Activated naive CD8-positive, alpha-beta T cell treated with anti-CD3 and anti-CD28 coated beads, Interleukin-2, amount 50 U/mL, for 24 hours (primary cell): ENCODE measurements at regions not wholly inside any gene's neighbourhood (a gene's known extent, or its start where the extent isn't known, plus 50 kb on each side); places are given as distances from the start of the nearest gene placed in this dataset.
"Not testable (repeated sequence)": the region's sequence is repeated elsewhere in the genome, so short reads cannot be mapped to it uniquely, and the experiment has no call there.

Experiments used
- ATAC-seq: fragments of 150-1000 bp; cut with Tn5 transposase; one replicate; pipeline ENCODE4 v1.10.0; 2021
- DNase-seq: peaks from one replicate; pipeline ENCODE4 v3.0.0; 2021
- H3K27ac Mint-ChIP-seq: one replicate; pipeline ENCODE4 v1.8.0; 2021; ENCODE audit warnings: mild to moderate bottlenecking, mixed read lengths
- H3K27me3 Mint-ChIP-seq: one replicate; pipeline ENCODE4 v1.8.0; 2021; ENCODE audit warnings: mixed read lengths
- H3K36me3 Mint-ChIP-seq: one replicate; pipeline ENCODE4 v1.8.0; 2021; ENCODE audit warnings: low read depth, mixed read lengths
- H3K4me1 Mint-ChIP-seq: one replicate; pipeline ENCODE4 v1.8.0; 2021; ENCODE audit warnings: mixed read lengths
- H3K4me3 Mint-ChIP-seq: one replicate; pipeline ENCODE4 v1.8.0; 2021; ENCODE audit warnings: mild to moderate bottlenecking, moderate library complexity, mixed read lengths
- H3K9me3 Mint-ChIP-seq: one replicate; pipeline ENCODE4 v1.8.0; 2021; ENCODE audit warnings: mixed read lengths

- H3K27ac Mint-ChIP-seq = no peak overlapping the region
- H3K4me1 Mint-ChIP-seq = no peaks in the 10 kb centered on the region
- no peaks in the 10 kb centered on the region for H3K36me3 Mint-ChIP-seq
- ATAC-seq (no peak), DNase-seq (no peak)
- H3K4me3 Mint-ChIP-seq = no peak overlapping the region
- peaks cover 26% of the 10 kb centered on the region for H3K27me3 Mint-ChIP-seq
- H3K9me3 Mint-ChIP-seq = peaks cover 14% of the 10 kb centered on the region
Measured at GRCh38 chr22:48931452-48931851, 896.2 kb downstream of the BRD1 start.

- Mint-ChIP-seq H3K4me3 (no peak overlapping the region), H3K36me3 (no peaks in the 10 kb centered on the region), H3K27me3 (peaks cover 24% of the 10 kb centered on the region), H3K9me3 (peaks cover 2% of the 10 kb centered on the region), H3K4me1 (no peaks in the 10 kb centered on the region), H3K27ac (no peak overlapping the region)
- ATAC-seq (no peak), DNase-seq (no peak)
Measured at GRCh38 chr22:48929276-48929790, 898.3 kb downstream of the BRD1 start.

- H3K36me3 Mint-ChIP-seq = no peaks in the 10 kb centered on the region
- no peak overlapping the region for H3K4me3 Mint-ChIP-seq
- peaks cover 32% of the 10 kb centered on the region for H3K27me3 Mint-ChIP-seq
- no peak for DNase-seq
- no peak overlapping the region for H3K27ac Mint-ChIP-seq
- H3K4me1 Mint-ChIP-seq = no peaks in the 10 kb centered on the region
- H3K9me3 Mint-ChIP-seq = no peaks in the 10 kb centered on the region
- no peak for ATAC-seq
Measured at GRCh38 chr22:48927591-48927990, 900.1 kb downstream of the BRD1 start.

DNA sequence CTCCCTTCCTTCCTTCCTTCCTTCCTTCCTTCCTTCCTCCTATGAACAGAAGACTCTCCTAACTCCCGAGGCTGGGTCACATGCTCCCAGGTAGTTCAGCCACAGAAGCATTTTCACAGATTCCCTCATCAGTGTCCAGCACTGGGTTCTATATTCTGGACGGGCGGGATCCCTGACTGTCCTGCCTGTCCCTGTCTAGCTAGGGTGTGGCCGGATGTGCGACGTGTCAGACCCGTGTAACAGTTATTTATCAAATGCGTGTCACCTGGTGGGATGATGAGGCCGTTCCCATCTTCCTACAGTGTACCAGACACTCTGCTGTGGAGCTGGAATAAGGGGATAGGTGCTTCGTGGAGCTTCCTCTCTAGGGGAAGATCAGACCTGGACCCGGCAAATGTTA, 901.0 kb downstream of the BRD1 start:
- Mint-ChIP-seq H3K36me3 (no peaks in the 10 kb centered on the region), H3K4me3 (no peak overlapping the region), H3K27ac (no peak overlapping the region), H3K27me3 (peaks cover 32% of the 10 kb centered on the region), H3K9me3 (no peaks in the 10 kb centered on the region), H3K4me1 (no peaks in the 10 kb centered on the region)
- ATAC-seq = no peak
- no peak for DNase-seq

DNA sequence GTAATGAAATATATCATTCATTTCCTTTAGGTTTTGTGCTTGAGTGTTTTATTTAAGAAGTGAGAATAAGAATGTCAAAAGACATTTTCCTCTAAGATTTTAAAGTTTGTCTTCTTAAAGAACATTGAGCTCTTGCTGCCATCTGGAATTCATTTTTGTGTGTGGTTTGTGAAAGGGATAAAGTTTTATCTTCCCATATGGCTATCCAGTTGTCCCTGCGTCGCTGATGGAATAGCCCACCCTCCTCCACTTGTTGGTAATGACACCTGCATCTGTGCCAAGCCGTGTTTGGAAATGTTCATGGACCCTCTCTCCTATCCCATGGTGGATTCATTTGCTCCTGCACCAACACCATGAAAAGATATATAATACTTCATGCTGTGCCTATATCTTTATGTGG, 901.5 kb downstream of the BRD1 start:
- no peaks in the 10 kb centered on the region for H3K9me3 Mint-ChIP-seq
- no peak overlapping the region for H3K4me3 Mint-ChIP-seq
- H3K27me3 Mint-ChIP-seq = peaks cover 35% of the 10 kb centered on the region
- DNase-seq (no peak), ATAC-seq (no peak)
- no peaks in the 10 kb centered on the region for H3K4me1 Mint-ChIP-seq
- H3K27ac Mint-ChIP-seq = no peak overlapping the region
- H3K36me3 Mint-ChIP-seq = no peaks in the 10 kb centered on the region

GRCh38 chr22:48925450-48925849, 902.2 kb downstream of the BRD1 start:
- Mint-ChIP-seq H3K27me3 (peaks cover 35% of the 10 kb centered on the region), H3K4me1 (no peaks in the 10 kb centered on the region), H3K9me3 (no peaks in the 10 kb centered on the region), H3K4me3 (no peak overlapping the region), H3K36me3 (no peaks in the 10 kb centered on the region), H3K27ac (no peak overlapping the region)
- ATAC-seq = no peak
- DNase-seq = no peak

GRCh38 chr22:48923996-48924395, 903.7 kb downstream of the BRD1 start:
- Mint-ChIP-seq H3K4me3 (no peak overlapping the region), H3K27me3 (peaks cover 36% of the 10 kb centered on the region), H3K36me3 (no peaks in the 10 kb centered on the region), H3K9me3 (no peaks in the 10 kb centered on the region), H3K4me1 (no peaks in the 10 kb centered on the region), H3K27ac (no peak overlapping the region)
- DNase-seq = no peak
- ATAC-seq = no peak

DNA sequence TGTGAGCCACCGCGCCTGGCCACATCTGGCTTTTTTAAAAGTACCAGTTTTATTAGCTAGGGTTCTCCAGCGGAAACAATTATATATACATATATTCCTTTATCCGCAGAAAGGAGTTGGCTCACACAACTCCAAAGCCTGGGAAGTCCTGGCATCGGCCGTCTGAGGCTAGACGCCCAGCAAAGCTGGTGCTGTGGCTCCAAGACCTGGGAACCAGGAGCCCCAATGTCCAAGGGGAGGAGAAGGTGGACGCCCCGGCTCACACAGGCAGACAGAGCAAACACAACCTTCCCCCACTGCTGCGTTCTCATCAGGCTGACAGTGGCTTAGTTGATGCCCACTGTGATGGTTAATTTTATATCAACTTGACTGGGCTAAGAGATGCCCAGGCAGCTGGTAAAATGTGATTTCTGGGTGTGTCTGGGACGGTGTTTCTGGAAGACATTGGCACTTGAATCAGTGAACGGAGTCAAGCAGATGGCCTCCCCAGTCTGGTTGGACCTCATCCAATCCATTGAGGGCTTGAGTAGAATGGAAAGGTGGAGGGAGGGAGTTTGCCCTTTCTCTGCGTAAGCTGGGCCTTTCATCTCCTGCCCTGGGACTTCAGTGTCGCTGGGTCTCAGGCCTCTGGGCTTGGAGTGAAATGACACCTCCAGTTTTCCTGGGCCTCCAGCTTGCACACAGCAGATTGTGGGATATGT, 904.4 kb downstream of the BRD1 start:
- H3K4me1 Mint-ChIP-seq = no peaks in the 10 kb centered on the region
- ATAC-seq = no peak
- H3K27ac Mint-ChIP-seq = no peak overlapping the region
- H3K36me3 Mint-ChIP-seq = no peaks in the 10 kb centered on the region
- peaks cover 36% of the 10 kb centered on the region for H3K27me3 Mint-ChIP-seq
- H3K9me3 Mint-ChIP-seq = no peaks in the 10 kb centered on the region
- no peak overlapping the region for H3K4me3 Mint-ChIP-seq
- no peak for DNase-seq

DNA sequence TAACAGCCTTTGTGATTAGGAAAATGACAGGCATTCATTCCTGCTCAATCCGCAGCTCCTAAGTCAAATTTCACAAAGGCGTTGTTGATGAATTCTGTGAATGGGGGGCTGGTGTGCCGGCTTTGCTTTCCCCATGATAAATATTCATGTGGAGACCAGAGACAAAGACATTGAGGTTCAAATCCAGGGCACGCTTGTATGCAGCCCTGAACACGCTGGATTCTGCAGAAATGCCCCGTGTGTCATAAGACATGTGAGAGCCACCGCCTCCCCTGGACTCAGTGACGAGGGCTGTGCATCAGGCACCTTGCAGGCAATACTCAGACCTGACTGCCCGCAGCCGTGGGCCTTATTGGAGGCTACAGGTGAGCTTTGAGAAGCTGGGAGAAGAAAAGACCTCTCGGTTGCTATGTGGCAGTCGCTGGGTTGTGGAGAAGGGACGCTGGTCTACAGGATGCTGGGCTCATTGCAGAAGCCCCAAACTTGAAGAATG, 906.2 kb downstream of the BRD1 start:
- H3K36me3 Mint-ChIP-seq = no peaks in the 10 kb centered on the region
- no peaks in the 10 kb centered on the region for H3K9me3 Mint-ChIP-seq
- no peak for DNase-seq
- peaks cover 45% of the 10 kb centered on the region for H3K27me3 Mint-ChIP-seq
- no peaks in the 10 kb centered on the region for H3K4me1 Mint-ChIP-seq
- H3K4me3 Mint-ChIP-seq = no peak overlapping the region
- H3K27ac Mint-ChIP-seq = no peak overlapping the region
- no peak for ATAC-seq

DNA sequence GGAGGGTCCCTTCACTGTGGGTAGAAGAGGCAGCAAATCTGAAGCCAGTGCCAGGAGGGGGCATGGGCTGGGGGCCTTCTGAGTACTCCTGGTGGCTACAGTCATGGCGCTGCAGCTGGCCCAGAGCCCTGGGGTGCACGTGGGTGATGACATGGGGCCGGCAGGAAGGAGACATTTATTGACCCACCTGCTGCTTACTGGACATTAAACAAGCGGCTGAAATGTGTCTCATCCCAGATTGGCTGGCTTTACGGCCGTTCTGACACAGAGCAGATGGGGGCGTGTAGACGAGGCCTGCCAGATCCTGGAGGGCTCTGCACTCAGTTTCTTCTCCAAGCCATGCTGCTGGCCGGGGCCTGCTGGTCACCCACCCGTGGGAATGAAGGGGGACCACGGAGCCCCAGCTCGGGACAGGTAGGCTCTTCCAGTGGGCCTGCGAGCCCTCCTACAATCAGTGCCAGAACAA, 906.9 kb downstream of the BRD1 start:
- Mint-ChIP-seq H3K4me1 (no peaks in the 10 kb centered on the region), H3K27ac (no peak overlapping the region), H3K4me3 (no peak overlapping the region), H3K9me3 (no peaks in the 10 kb centered on the region), H3K27me3 (peaks cover 47% of the 10 kb centered on the region), H3K36me3 (no peaks in the 10 kb centered on the region)
- no peak for ATAC-seq
- DNase-seq = no peak

- H3K4me1 Mint-ChIP-seq = no peaks in the 10 kb centered on the region
- H3K27me3 Mint-ChIP-seq = peaks cover 50% of the 10 kb centered on the region
- no peak overlapping the region for H3K4me3 Mint-ChIP-seq
Measured at GRCh38 chr22:48919851-48920589, 907.7 kb downstream of the BRD1 start.

GRCh38 chr22:48919187-48919590, 908.5 kb downstream of the BRD1 start:
- no peak overlapping the region for H3K27ac Mint-ChIP-seq
- no peak for ATAC-seq
- no peak overlapping the region for H3K4me3 Mint-ChIP-seq
- H3K36me3 Mint-ChIP-seq = no peaks in the 10 kb centered on the region
- H3K27me3 Mint-ChIP-seq = peaks cover 58% of the 10 kb centered on the region
- DNase-seq = no peak
- peaks cover 1% of the 10 kb centered on the region for H3K4me1 Mint-ChIP-seq
- H3K9me3 Mint-ChIP-seq = peaks cover 8% of the 10 kb centered on the region

More at GRCh38 chr22:48919851-48920589, 907.7 kb downstream of the BRD1 start:
- Mint-ChIP-seq H3K9me3 (peaks cover under 1% of the 10 kb centered on the region), H3K36me3 (no peaks in the 10 kb centered on the region), H3K27ac (no peak overlapping the region)
- ATAC-seq (no peak), DNase-seq (no peak)

GRCh38 chr22:48918585-48919186, 909.0 kb downstream of the BRD1 start:
- ATAC-seq (no peak), DNase-seq (no peak)
- peaks cover 1% of the 10 kb centered on the region for H3K4me1 Mint-ChIP-seq
- H3K36me3 Mint-ChIP-seq = no peaks in the 10 kb centered on the region
- H3K27me3 Mint-ChIP-seq = peaks cover 59% of the 10 kb centered on the region
- peaks cover 8% of the 10 kb centered on the region for H3K9me3 Mint-ChIP-seq
- H3K27ac Mint-ChIP-seq = no peak overlapping the region
- H3K4me3 Mint-ChIP-seq = no peak overlapping the region

DNA sequence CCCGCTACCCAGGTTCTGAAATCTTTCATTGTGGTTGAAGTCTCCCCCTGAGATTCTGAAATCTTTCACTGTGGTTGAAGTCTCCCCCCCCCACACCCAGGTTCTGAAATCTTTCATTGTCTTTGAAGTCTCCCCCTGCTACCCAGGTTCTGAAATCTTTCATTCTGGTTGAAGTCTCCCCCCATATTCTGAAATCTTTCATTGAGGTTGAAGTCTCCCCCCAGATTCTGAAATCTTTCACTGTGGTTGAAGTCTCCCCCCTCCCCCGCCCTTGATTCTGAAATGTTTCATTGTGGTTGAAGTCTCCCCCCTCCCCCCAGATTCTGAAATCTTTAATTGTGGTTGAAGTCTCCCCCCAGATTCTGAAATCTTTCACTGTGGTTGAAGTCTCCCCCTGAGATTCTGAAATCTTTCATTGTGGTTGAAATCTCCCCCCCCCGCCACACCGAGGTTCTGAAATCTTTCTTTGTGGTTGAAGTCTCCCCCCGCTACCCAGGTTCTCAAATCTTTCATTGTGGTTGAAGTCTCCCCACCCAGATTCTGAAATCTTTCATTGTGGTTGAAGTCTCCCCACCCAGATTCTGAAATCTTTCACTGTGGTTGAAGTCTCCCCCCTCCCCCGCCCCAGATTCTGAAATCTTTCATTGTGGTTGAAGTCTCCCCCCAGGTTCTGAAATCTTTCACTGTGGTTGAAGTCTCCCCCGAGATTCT, 915.2 kb downstream of the BRD1 start:
- not testable (repeated sequence) for H3K36me3 Mint-ChIP-seq, H3K4me3 Mint-ChIP-seq, ATAC-seq, DNase-seq, H3K27ac Mint-ChIP-seq
- Mint-ChIP-seq H3K27me3 (peaks cover 46% of the 10 kb centered on the region), H3K4me1 (peaks cover 17% of the 10 kb centered on the region), H3K9me3 (peaks cover 17% of the 10 kb centered on the region)
